Activated T-cell treated with anti-CD3 and anti-CD28 coated beads for 4 hours (primary cell): ENCODE measurements at regions not wholly inside any gene's neighbourhood (a gene's known extent, or its start where the extent isn't known, plus 50 kb on each side); places are given as distances from the start of the nearest gene placed in this dataset.

ENCODE experiments used
- DNase-seq: peaks from one replicate; pipeline ENCODE4 v3.0.0-alpha.2; 2020

- DNase-seq = no peak
Observed at GRCh38 chr6:138008791-138009190, 98.4 kb downstream of the PERP start.

GRCh38 chr6:138011413-138011812 lies 95.8 kb downstream of the PERP start:
- no peak for DNase-seq

GRCh38 chr6:138012682-138013081 lies 94.5 kb downstream of the PERP start:
- no peak for DNase-seq

- no peak for DNase-seq
Observed at GRCh38 chr6:138013959-138014358, 93.3 kb downstream of the PERP start.

- no peak for DNase-seq
Observed at GRCh38 chr6:138017166-138017757, 90.0 kb downstream of the PERP start.

GRCh38 chr6:138018297-138018696 lies 88.9 kb downstream of the PERP start:
- DNase-seq = no peak

- no peak for DNase-seq
Observed at GRCh38 chr6:138025528-138025978, 81.7 kb downstream of the PERP start.

GRCh38 chr6:138026342-138026741 lies 80.9 kb downstream of the PERP start:
- no peak for DNase-seq

GRCh38 chr6:138028893-138029292 lies 78.3 kb downstream of the PERP start:
- no peak for DNase-seq

- DNase-seq = no peak
Observed at GRCh38 chr6:138030872-138031271, 76.3 kb downstream of the PERP start.

GRCh38 chr6:138031417-138031816 lies 75.8 kb downstream of the PERP start:
- DNase-seq = no peak

GRCh38 chr6:138031850-138032249 lies 75.4 kb downstream of the PERP start:
- no peak for DNase-seq

- no peak for DNase-seq
Observed at GRCh38 chr6:138032571-138032970, 74.6 kb downstream of the PERP start.

GRCh38 chr6:138034229-138034628 lies 73.0 kb downstream of the PERP start:
- DNase-seq = no peak

GRCh38 chr6:138035070-138035469 lies 72.1 kb downstream of the PERP start:
- DNase-seq = no peak

- no peak for DNase-seq
Observed at GRCh38 chr6:138036111-138036510, 71.1 kb downstream of the PERP start.

GRCh38 chr6:138037009-138037504 lies 70.2 kb downstream of the PERP start:
- DNase-seq = no peak

- DNase-seq = no peak
Observed at GRCh38 chr6:138038142-138038870, 68.9 kb downstream of the PERP start.
